ENCODE measurements at regions not wholly inside any gene's neighbourhood (a gene's known extent, or its start where the extent isn't known, plus 50 kb on each side); places are given as distances from the start of the nearest gene placed in this dataset.

DNA sequence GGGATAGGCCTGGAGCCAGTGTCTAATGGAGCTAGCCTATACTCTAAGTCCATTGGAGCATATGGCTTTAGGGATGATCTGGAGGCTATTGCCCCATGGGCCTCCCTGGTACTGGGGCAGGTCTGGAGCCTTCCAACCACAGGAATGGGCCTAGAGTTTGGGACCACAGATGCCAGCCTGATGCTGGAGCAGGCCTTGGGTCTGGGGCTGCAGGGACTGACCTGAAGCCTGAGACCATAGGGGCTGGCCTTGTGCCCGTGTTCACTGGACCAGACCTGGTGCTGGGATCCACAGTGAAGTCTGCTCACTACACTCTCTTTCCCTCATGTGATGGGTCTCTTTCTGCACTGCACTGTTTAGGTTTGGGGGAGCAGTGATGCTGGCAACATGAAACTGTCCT lies 95.0 kb downstream of the KLHL28 start:
- TF ChIP-seq, protein P1, sequence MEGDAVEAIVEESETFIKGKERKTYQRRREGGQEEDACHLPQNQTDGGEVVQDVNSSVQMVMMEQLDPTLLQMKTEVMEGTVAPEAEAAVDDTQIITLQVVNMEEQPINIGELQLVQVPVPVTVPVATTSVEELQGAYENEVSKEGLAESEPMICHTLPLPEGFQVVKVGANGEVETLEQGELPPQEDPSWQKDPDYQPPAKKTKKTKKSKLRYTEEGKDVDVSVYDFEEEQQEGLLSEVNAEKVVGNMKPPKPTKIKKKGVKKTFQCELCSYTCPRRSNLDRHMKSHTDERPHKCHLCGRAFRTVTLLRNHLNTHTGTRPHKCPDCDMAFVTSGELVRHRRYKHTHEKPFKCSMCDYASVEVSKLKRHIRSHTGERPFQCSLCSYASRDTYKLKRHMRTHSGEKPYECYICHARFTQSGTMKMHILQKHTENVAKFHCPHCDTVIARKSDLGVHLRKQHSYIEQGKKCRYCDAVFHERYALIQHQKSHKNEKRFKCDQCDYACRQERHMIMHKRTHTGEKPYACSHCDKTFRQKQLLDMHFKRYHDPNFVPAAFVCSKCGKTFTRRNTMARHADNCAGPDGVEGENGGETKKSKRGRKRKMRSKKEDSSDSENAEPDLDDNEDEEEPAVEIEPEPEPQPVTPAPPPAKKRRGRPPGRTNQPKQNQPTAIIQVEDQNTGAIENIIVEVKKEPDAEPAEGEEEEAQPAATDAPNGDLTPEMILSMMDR (IDR thresholded peaks at IDR 0.05; ENCODE audit: low read depth, low read length): no peak
- TF ChIP-seq EZH2phosphoT487 (IDR thresholded peaks at IDR 0.05; ENCODE audit: low read depth): no peak
